Activated naive CD4-positive, alpha-beta T cell treated with anti-CD3 and anti-CD28 coated beads for 36 hours (primary cell): ENCODE measurements at regions not wholly inside any gene's neighbourhood (a gene's known extent, or its start where the extent isn't known, plus 50 kb on each side); places are given as distances from the start of the nearest gene placed in this dataset.

Experiments used
- CTCF ChIA-PET: fragments of 350-600 bp; sonication (Branson Sonifier 250); formaldehyde crosslinking; loops from one replicate; lab custom pipeline; 2021; ENCODE audit warnings: antibody characterized with exemption; lab: Charles Lee
- DNase-seq: peaks from one replicate; pipeline ENCODE4 v3.0.0-alpha.2; 2020
- H3K27ac Mint-ChIP-seq: one replicate; pipeline ENCODE4 v1.8.0; 2021; ENCODE audit warnings: mild to moderate bottlenecking, mixed read lengths
- H3K27me3 Mint-ChIP-seq: one replicate; pipeline ENCODE4 v1.8.0; 2021; ENCODE audit warnings: low read depth, mixed read lengths
- H3K36me3 Mint-ChIP-seq: one replicate; pipeline ENCODE4 v1.8.0; 2021; ENCODE audit warnings: low read depth, mixed read lengths
- H3K4me1 Mint-ChIP-seq: one replicate; pipeline ENCODE4 v1.8.0; 2021; ENCODE audit warnings: low read depth, mixed read lengths
- H3K4me3 Mint-ChIP-seq: one replicate; pipeline ENCODE4 v1.8.0; 2021; ENCODE audit warnings: mild to moderate bottlenecking, moderate library complexity, mixed read lengths
- H3K9me3 Mint-ChIP-seq: one replicate; pipeline ENCODE4 v1.8.0; 2021; ENCODE audit warnings: mixed read lengths
- intact Hi-C: fragments of 100-400 bp; cut with micrococcal nuclease; formaldehyde crosslinking; loops from one replicate; pipeline ENCODE4 v1.15.1; 2023

- Mint-ChIP-seq H3K9me3 (peaks cover 11% of the 10 kb centered on the region), H3K4me3 (no peak overlapping the region), H3K27me3 (no peaks in the 10 kb centered on the region), H3K36me3 (no peaks in the 10 kb centered on the region), H3K4me1 (no peaks in the 10 kb centered on the region), H3K27ac (no peak overlapping the region)
- intact Hi-C loops, result no loop called here
- no peak for DNase-seq
- CTCF ChIA-PET, result no interaction called here
Observed at GRCh38 chr1:189596197-189596596, 881.5 kb downstream of the BRINP3 start.

DNA sequence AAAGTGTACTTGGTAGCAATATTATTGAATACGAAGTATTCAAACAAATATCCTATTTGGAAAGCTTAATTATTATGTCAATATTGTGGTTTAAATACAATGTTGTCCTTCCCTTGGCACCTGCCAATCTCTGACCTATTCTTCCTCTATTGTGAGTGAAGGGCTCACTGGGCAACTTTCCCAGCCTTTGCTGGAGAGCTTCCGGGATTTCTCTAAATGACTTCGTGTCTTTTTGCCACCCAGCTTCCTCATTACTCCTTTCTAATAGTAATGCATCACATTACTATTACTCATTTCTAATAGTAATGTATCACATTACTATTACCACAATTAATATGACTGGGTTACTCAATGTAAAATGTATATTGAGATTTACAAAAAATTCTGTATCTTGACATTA, 880.6 kb downstream of the BRINP3 start:
- no peak overlapping the region for H3K27ac Mint-ChIP-seq
- CTCF ChIA-PET, result no interaction called here
- no peaks in the 10 kb centered on the region for H3K4me1 Mint-ChIP-seq
- H3K36me3 Mint-ChIP-seq, result no peaks in the 10 kb centered on the region
- H3K9me3 Mint-ChIP-seq, result peaks cover 11% of the 10 kb centered on the region
- H3K27me3 Mint-ChIP-seq, result no peaks in the 10 kb centered on the region
- no peak overlapping the region for H3K4me3 Mint-ChIP-seq
- intact Hi-C loops, result no loop called here
- DNase-seq, result no peak

GRCh38 chr1:189605226-189605625, 872.4 kb downstream of the BRINP3 start:
- Mint-ChIP-seq H3K4me1 (no peaks in the 10 kb centered on the region), H3K27me3 (no peaks in the 10 kb centered on the region), H3K9me3 (no peaks in the 10 kb centered on the region), H3K4me3 (no peak overlapping the region), H3K27ac (no peak overlapping the region), H3K36me3 (no peaks in the 10 kb centered on the region)
- no peak for DNase-seq
- CTCF ChIA-PET, result no interaction called here
- intact Hi-C loops, result no loop called here

- intact Hi-C loops, result no loop called here
- no peak for DNase-seq
- Mint-ChIP-seq H3K9me3 (no peaks in the 10 kb centered on the region), H3K27me3 (no peaks in the 10 kb centered on the region), H3K36me3 (no peaks in the 10 kb centered on the region), H3K4me1 (no peaks in the 10 kb centered on the region), H3K4me3 (no peak overlapping the region), H3K27ac (no peak overlapping the region)
- CTCF ChIA-PET, result no interaction called here
Observed at GRCh38 chr1:189606047-189606446, 871.6 kb downstream of the BRINP3 start.

DNA sequence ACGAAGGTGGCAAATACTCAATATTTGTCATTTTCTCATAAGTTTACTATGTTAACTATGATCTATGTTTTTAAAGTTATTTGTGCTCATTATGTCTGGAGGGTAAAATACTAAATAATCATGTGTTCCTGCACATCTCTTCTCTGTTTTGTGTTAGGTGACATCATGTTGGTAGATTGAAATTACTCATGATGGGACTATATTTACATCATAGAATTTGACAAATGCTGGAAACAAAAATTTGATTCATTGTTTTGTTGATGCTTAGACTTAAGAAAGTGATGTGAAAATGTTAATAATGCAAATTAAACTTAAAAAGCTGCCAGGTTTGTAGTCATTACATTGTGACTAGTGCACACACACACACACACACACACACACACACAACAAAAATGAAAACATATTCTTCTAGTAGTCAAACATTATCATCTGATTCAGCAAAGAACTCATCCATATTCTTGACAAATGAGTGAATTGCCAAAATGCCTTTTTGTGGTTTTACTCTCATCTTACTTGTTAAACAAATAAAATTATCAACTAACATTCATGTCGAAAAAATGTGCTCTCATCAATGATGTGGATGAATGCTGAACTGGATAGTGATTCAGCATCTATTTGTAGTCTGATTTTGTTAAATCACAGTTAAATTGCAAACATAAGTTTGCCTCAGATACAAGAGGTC, 870.7 kb downstream of the BRINP3 start:
- Mint-ChIP-seq H3K36me3 (no peaks in the 10 kb centered on the region), H3K27ac (no peak overlapping the region), H3K4me1 (no peaks in the 10 kb centered on the region), H3K27me3 (no peaks in the 10 kb centered on the region), H3K9me3 (no peaks in the 10 kb centered on the region), H3K4me3 (no peak overlapping the region)
- CTCF ChIA-PET, result no interaction called here
- intact Hi-C loops, result no loop called here
- DNase-seq, result no peak

DNA sequence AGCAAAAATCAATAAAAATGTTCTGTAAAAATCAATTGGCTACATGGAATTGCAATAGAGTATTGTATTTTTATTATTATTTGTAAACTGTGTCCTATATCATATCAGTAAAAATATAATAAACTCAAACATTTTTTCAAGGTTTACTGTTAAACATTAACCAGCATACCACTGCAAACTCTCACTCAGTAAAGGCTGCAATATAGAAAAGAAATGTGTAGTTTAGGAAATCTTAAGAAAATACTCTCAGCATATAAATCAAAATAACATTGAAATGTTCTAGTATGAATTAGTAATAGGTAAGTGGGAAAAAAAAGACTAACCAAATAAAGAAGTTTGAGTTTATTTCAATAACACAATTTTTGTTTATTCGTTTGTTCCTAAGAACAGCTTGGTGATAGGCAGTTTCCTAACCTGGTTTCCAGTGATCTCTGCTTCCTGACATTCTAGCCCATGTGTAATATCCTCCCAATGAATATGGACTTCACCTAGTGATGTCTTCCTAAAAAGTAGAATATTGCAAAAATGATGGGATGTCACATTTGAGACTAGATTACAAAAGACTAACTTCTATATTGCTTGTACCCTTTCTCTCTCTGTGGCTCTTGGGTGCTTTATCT, 870.1 kb downstream of the BRINP3 start:
- no peak for DNase-seq

DNA sequence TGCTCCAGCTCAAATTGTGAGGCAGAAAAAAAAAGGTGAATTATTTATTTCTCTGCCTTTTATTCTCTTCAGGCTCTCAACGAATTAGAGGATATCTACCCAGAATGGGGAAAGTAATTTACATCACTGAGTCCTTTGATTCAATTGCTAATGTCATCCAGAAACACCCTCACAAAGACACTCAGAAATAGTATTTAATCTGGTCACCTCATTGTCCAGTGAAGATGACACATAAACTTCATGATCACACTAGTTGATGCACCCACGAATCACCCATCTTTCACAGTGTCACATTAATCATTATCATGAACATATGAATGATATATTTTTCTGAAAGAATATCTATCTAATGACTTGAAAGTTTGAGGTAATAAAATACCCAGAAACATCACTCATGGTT, 868.5 kb downstream of the BRINP3 start:
- intact Hi-C loops, result no loop called here
- CTCF ChIA-PET, result no interaction called here
- H3K36me3 Mint-ChIP-seq, result no peaks in the 10 kb centered on the region
- no peaks in the 10 kb centered on the region for H3K4me1 Mint-ChIP-seq
- no peaks in the 10 kb centered on the region for H3K9me3 Mint-ChIP-seq
- H3K4me3 Mint-ChIP-seq, result no peak overlapping the region
- DNase-seq, result no peak
- H3K27me3 Mint-ChIP-seq, result no peaks in the 10 kb centered on the region
- no peak overlapping the region for H3K27ac Mint-ChIP-seq

More for the DNA sequence above, 870.1 kb downstream of the BRINP3 start:
- CTCF ChIA-PET, result no interaction called here
- no peaks in the 10 kb centered on the region for H3K36me3 Mint-ChIP-seq
- H3K27ac Mint-ChIP-seq, result no peak overlapping the region
- no peaks in the 10 kb centered on the region for H3K9me3 Mint-ChIP-seq
- no peak overlapping the region for H3K4me3 Mint-ChIP-seq
- no peaks in the 10 kb centered on the region for H3K4me1 Mint-ChIP-seq
- intact Hi-C loops, result no loop called here
- no peaks in the 10 kb centered on the region for H3K27me3 Mint-ChIP-seq

DNA sequence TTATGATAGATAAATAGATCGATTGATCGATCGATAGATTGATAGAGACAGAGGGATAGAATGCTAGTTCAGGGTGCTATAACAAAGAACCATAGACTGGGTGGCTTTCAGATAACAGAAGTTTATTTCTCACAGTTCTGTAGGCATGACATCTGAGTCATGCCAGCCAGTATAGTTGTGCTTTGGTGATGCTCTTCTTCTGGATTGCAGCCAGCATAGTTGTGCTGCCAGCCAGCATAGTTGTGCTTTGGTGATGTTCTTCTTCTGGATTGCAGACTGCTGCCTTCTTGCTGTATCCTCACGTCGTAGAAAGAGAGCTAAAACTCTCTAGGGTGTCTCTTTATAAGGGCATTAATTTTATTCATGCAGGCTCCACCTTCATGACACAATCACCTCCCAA, 860.8 kb downstream of the BRINP3 start:
- CTCF ChIA-PET, result no interaction called here
- H3K27me3 Mint-ChIP-seq, result no peaks in the 10 kb centered on the region
- H3K9me3 Mint-ChIP-seq, result peaks cover 9% of the 10 kb centered on the region
- intact Hi-C loops, result no loop called here
- no peak overlapping the region for H3K27ac Mint-ChIP-seq
- peaks cover 1% of the 10 kb centered on the region for H3K36me3 Mint-ChIP-seq
- no peaks in the 10 kb centered on the region for H3K4me1 Mint-ChIP-seq
- DNase-seq, result no peak
- H3K4me3 Mint-ChIP-seq, result no peak overlapping the region

DNA sequence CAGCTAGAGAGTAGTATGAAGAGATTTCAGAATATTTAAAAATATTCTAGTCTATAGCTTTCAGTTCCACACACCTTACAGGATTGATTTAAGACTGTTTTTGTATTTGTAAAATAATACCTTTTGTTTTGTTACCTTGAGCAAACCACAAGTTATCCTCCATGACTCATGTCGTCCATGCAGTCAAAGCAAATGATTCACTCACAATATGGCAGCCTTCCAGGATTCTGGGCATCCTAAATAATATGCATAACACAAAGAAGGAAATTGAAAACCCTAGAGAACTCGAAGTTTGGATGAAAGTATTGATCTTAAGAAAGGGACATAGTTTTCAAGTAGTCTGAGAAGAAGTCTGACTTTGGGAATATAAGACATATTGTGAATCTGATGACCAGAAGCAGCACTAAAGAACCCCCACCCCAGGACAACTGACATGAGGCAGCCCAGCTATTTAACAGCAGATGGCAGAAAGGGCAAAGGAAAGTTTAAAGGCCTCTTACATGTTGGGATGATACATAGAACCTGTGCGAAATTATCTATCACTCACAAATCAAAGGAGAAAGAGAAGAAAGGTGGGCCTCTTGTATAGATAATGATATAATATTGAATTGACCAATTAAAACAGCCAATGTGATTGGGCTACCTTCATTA, 857.9 kb downstream of the BRINP3 start:
- Mint-ChIP-seq H3K36me3 (peaks cover 1% of the 10 kb centered on the region), H3K9me3 (peaks cover 9% of the 10 kb centered on the region), H3K27me3 (no peaks in the 10 kb centered on the region), H3K4me3 (no peak overlapping the region), H3K4me1 (no peaks in the 10 kb centered on the region), H3K27ac (no peak overlapping the region)
- DNase-seq, result no peak
- CTCF ChIA-PET, result no interaction called here
- intact Hi-C loops, result no loop called here

GRCh38 chr1:189620471-189620870, 857.2 kb downstream of the BRINP3 start:
- Mint-ChIP-seq H3K27me3 (no peaks in the 10 kb centered on the region), H3K36me3 (peaks cover 1% of the 10 kb centered on the region), H3K4me3 (no peak overlapping the region), H3K27ac (no peak overlapping the region), H3K9me3 (peaks cover 9% of the 10 kb centered on the region), H3K4me1 (no peaks in the 10 kb centered on the region)
- intact Hi-C loops, result no loop called here
- CTCF ChIA-PET, result no interaction called here
- DNase-seq, result no peak

- intact Hi-C loops, result no loop called here
Observed at GRCh38 chr1:189623336-189623735, 854.3 kb downstream of the BRINP3 start.

DNA sequence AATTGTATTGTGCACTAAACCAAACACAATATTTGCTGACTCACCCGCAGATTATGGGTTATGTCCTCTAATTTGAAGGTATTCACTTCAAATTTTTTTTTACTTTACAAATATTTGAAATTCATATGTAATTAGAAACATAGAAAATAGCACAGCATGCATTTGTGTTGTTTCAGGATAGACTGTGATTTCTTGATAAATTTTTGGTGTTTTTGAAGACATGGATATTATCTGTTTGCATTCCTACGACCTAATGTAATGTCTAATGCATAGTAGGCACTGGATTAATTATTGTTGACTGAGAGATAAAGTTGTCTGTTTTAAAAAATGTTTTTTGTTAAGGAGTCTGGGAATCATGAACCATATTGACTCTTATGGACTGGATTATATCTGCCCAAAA, 850.2 kb downstream of the BRINP3 start:
- intact Hi-C loops, result no loop called here
- no peaks in the 10 kb centered on the region for H3K36me3 Mint-ChIP-seq

More at GRCh38 chr1:189623336-189623735, 854.3 kb downstream of the BRINP3 start:
- H3K36me3 Mint-ChIP-seq, result no peaks in the 10 kb centered on the region
- no peak overlapping the region for H3K27ac Mint-ChIP-seq
- no peak for DNase-seq
- CTCF ChIA-PET, result no interaction called here
- no peaks in the 10 kb centered on the region for H3K27me3 Mint-ChIP-seq
- H3K4me1 Mint-ChIP-seq, result no peaks in the 10 kb centered on the region
- H3K9me3 Mint-ChIP-seq, result peaks cover 6% of the 10 kb centered on the region
- no peak overlapping the region for H3K4me3 Mint-ChIP-seq

GRCh38 chr1:189628857-189629256, 848.8 kb downstream of the BRINP3 start:
- Mint-ChIP-seq H3K9me3 (peaks cover 2% of the 10 kb centered on the region), H3K4me3 (no peak overlapping the region), H3K36me3 (no peaks in the 10 kb centered on the region), H3K27me3 (no peaks in the 10 kb centered on the region), H3K27ac (no peak overlapping the region), H3K4me1 (no peaks in the 10 kb centered on the region)
- intact Hi-C loops, result no loop called here
- CTCF ChIA-PET, result no interaction called here
- no peak for DNase-seq

More for the DNA sequence above, 850.2 kb downstream of the BRINP3 start:
- DNase-seq, result no peak
- H3K27ac Mint-ChIP-seq, result no peak overlapping the region
- H3K4me3 Mint-ChIP-seq, result no peak overlapping the region
- CTCF ChIA-PET, result no interaction called here
- H3K27me3 Mint-ChIP-seq, result no peaks in the 10 kb centered on the region
- no peaks in the 10 kb centered on the region for H3K4me1 Mint-ChIP-seq
- H3K9me3 Mint-ChIP-seq, result peaks cover 2% of the 10 kb centered on the region
